K562 (cell line): ENCODE measurements at regions not wholly inside any gene's neighbourhood (a gene's known extent, or its start where the extent isn't known, plus 50 kb on each side); places are given as distances from the start of the nearest gene placed in this dataset.

ENCODE experiments used
- ATAC-seq: fragments of 200-7000 bp; cut with Tn5 transposase; 3 replicates; pipeline ENCODE4 v1.9.1; 2020; ENCODE audit warnings: moderate library complexity
- BruUV-seq: library from RNA; stranded (reverse); fragments of 400-500 nt; replicated peaks from 2 replicates; lab custom pipeline; 2021; lab: Mats Ljungman, UMichigan
- CTCF ChIA-PET: fragments of 300-600 bp; formaldehyde crosslinking; extraction: SDS; loops from one replicate; lab custom pipeline; 2021; ENCODE audit warnings: low intra/inter-chr PET ratio; lab: Yijun Ruan, JAX
- POLR2A ChIA-PET: fragments of 300-600, 350-650 bp; sonication (Branson Sonifier 250); formaldehyde crosslinking; extraction: SDS; loops from one replicate; lab custom pipeline; 2021; ENCODE audit warnings: antibody characterized with exemption, inconsistent platforms; lab: Yijun Ruan, JAX
- DNase-seq, 4 experiments: peaks; one replicate each; pipeline versions ENCODE4 v3.0.0 to v3.0.0-alpha.2; 2011 to 2018; ENCODE audit warnings: low spot score in 3 of 4, mixed read lengths in 3 of 4; ENCODE audit errors: extremely low read depth in 1 of 4
- FAIRE-seq: peaks from 2 replicates; lab custom pipeline; 2011; peaks lifted over from hg19 to GRCh38; lab: Jason Lieb, UNC
- H2AFZ ChIP-seq: 2 replicates; pipeline ENCODE4 v1.6.0; 2011; ENCODE audit warnings: low read depth, low read length, control low read depth, inconsistent platforms
- H3K27ac ChIP-seq: fragments of 200-600 bp; 3 replicates; pipeline ENCODE4 v1.8.0; 2011; ENCODE audit warnings: low read depth, mild to moderate bottlenecking, control low read depth, inconsistent platforms, low read length, moderate library complexity, mixed read lengths; ENCODE audit errors: extremely low read depth
- H3K27me3 ChIP-seq, 2 experiments: fragments of 300-600 bp in 1 of 2; 2 replicates in 1 of 2; 3 replicates in 1 of 2; pipeline versions ENCODE4 v1.6.0 to v1.8.0; 2011; ENCODE audit warnings: inconsistent platforms in 2 of 2, low read length in 2 of 2, mild to moderate bottlenecking in 1 of 2, mixed read lengths in 1 of 2, moderate library complexity in 1 of 2; ENCODE audit not compliant: control insufficient read depth in 2 of 2, insufficient read depth in 2 of 2
- H3K36me3 ChIP-seq: fragments of 300-600 bp; 3 replicates; pipeline ENCODE4 v1.8.0; 2011; ENCODE audit warnings: mild to moderate bottlenecking, low read length, inconsistent platforms; ENCODE audit not compliant: control insufficient read depth, insufficient read depth
- H3K4me1 ChIP-seq, 2 experiments: fragments of 200-600 bp in 1 of 2; replicated peaks in 1 of 2; 2 replicates in 1 of 2; 3 replicates in 1 of 2; pipeline versions ENCODE4 v1.5.1 to v1.8.0; 2011; ENCODE audit warnings: inconsistent platforms in 2 of 2, low read length in 2 of 2, mild to moderate bottlenecking in 1 of 2, mixed read lengths in 1 of 2, moderate library complexity in 1 of 2; ENCODE audit not compliant: control insufficient read depth in 2 of 2, insufficient read depth in 2 of 2
- H3K4me2 ChIP-seq: 2 replicates; pipeline ENCODE4 v1.6.1; 2011; ENCODE audit warnings: low read length, control low read depth, inconsistent platforms, mixed read lengths; ENCODE audit not compliant: insufficient read depth
- H3K4me3 ChIP-seq: fragments of 200-600 bp; sonication (generic), shearing (Covaris generic); 2 replicates; pipeline ENCODE4 v1.5.1; 2016; ENCODE audit warnings: control low read depth, inconsistent platforms
- H3K79me2 ChIP-seq: fragments of 200-600 bp; 3 replicates; pipeline ENCODE4 v1.8.0; 2011; ENCODE audit warnings: low read length, inconsistent platforms; ENCODE audit not compliant: control insufficient read depth, insufficient read depth
- H3K9ac ChIP-seq, 2 experiments: 2 replicates each; pipeline versions ENCODE4 v1.6.0 to v1.6.1; 2011; ENCODE audit warnings: low read depth in 2 of 2, low read length in 2 of 2, control low read depth in 1 of 2, inconsistent platforms in 1 of 2, mild to moderate bottlenecking in 1 of 2, mixed read lengths in 1 of 2; ENCODE audit not compliant: insufficient read depth in 1 of 2
- H3K9me1 ChIP-seq: one replicate; pipeline ENCODE4 v1.6.0; 2011; ENCODE audit warnings: inconsistent platforms, mild to moderate bottlenecking, low read length, moderate library complexity; ENCODE audit not compliant: control insufficient read depth, insufficient read depth
- H3K9me3 ChIP-seq: replicated peaks from 2 replicates; pipeline ENCODE4 v1.5.1; 2011; ENCODE audit warnings: low read depth, low read length, inconsistent platforms; ENCODE audit not compliant: control insufficient read depth, insufficient read depth
- H4K20me1 ChIP-seq: replicated peaks from 2 replicates; pipeline ENCODE4 v1.6.1; 2011; ENCODE audit warnings: low read length, inconsistent platforms, mixed read lengths; ENCODE audit not compliant: control insufficient read depth, insufficient read depth
- BDP1 ChIP-seq: IDR thresholded peaks from 3 replicates; pipeline ENCODE4 v1.6.1; 2011; ENCODE audit not compliant: insufficient read length, insufficient read depth
- MCM7 ChIP-seq, 2 experiments: fragments of 450-650 bp; IDR thresholded peaks; 2 replicates each; pipeline ENCODE4 v1.6.1; 2016 to 2018
- NKRF ChIP-seq: fragments of 450-650 bp; IDR thresholded peaks from 2 replicates; pipeline ENCODE4 v1.6.1; 2016; ENCODE audit warnings: borderline replicate concordance
- NR3C1 ChIP-seq: sonication (generic); formaldehyde crosslinking; IDR thresholded peaks from 2 replicates; pipeline ENCODE4 v1.8.1; 2022; ENCODE audit warnings: missing genetic modification reagents
- PHB2 ChIP-seq: fragments of 450-650 bp; IDR thresholded peaks from 2 replicates; pipeline ENCODE4 v1.6.1; 2017; ENCODE audit warnings: low read depth
- RBBP5 ChIP-seq: fragments of 200-600 bp; sonication (generic); IDR thresholded peaks from 2 replicates; pipeline ENCODE4 v1.6.1; 2012; ENCODE audit warnings: borderline replicate concordance, mild to moderate bottlenecking, low read length, control low read depth, inconsistent platforms; ENCODE audit not compliant: insufficient read depth, poor library complexity, severe bottlenecking
- SLC30A9 ChIP-seq: fragments of 250-450 bp; sonication (Bioruptor Pico); IDR thresholded peaks from 2 replicates; pipeline ENCODE4 v1.8.0; 2022; ENCODE audit warnings: mild to moderate bottlenecking, moderate library complexity
- ZNF280A ChIP-seq: fragments of 450-650 bp; IDR thresholded peaks from 2 replicates; pipeline ENCODE4 v1.6.1; 2018; ENCODE audit warnings: mild to moderate bottlenecking, low read depth; ENCODE audit not compliant: partially characterized antibody
- WGBS: fragments of 100-300 bp; shearing (Covaris generic); methylation state at CpG from one replicate; pipeline ENCODE4 v1.1.6; 2016; ENCODE audit warnings: low coverage, mixed read lengths; ENCODE audit not compliant: insufficient coverage; ENCODE audit errors: missing lambda C conversion rate; 5-methylcytosine and 5-hydroxymethylcytosine counted together
- in situ Hi-C: fragments of 300-500 bp; cut with MboI; formaldehyde crosslinking; loops from 4 replicates; pipeline ENCODE4 v1.15.0; 2018; ENCODE audit warnings: inconsistent platforms, mixed read lengths
- intact Hi-C: fragments of 100-400 bp; cut with micrococcal nuclease; formaldehyde crosslinking; loops from 2 replicates; pipeline ENCODE4 v1.14.2; 2022

DNA sequence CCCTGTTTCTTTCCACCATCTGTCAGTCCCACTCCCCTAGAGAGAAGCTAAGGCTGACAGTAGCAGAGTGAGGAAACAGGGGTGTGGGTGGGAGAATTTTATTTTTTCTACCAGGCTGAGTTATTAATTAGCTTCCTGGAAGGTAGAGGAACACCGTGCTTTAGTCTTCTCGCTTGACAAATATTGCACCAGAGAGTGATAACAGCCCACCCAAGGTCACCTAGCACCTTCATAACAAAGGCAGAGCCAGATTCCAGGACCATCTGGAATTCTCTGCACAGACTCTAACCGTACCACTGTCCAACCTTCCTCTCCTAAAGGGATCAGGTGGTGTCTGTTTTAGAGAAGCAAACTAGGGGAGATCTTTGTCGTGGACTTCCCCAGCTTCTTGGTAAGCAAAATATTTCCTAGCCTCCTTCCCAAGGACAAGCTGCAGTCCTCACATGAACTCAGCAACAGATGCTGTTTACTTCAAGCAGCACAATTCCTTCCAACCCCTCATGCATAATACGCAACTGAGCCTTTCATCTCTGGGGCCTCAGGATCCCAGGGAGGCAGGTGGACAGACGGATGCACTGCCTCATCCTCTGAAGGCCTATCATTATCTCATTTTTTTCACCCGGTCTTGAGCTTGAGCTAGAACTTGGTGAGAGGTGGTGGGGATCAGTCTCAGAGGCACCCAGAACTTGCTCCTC, 308.7 kb upstream of the BRINP1 start:
- POLR2A ChIA-PET: no interaction called here
- BruUV-seq: no TSS peak
- intact Hi-C loops: no loop called here

GRCh38 chr9:119675951-119676350, 306.7 kb upstream of the BRINP1 start:
- H3K9ac ChIP-seq: no peak overlapping the region
- H3K4me3 ChIP-seq: no peak overlapping the region
- H4K20me1 ChIP-seq: no peaks in the 10 kb centered on the region
- TF ChIP-seq ZNF280A (no peak), NKRF (no peak), RBBP5 (no peak)
- H3K36me3 ChIP-seq: no peaks in the 10 kb centered on the region
- 7% methylated on average over 3 of the region's 3 CpGs for WGBS
- H3K4me1 ChIP-seq: no peaks in the 10 kb centered on the region
- H3K79me2 ChIP-seq: no peaks in the 10 kb centered on the region
- POLR2A ChIA-PET: no interaction called here
- intact Hi-C loops (no loop called here), in situ Hi-C loops (no loop called here)
- no peak overlapping the region for H3K27ac ChIP-seq
- no peaks in the 10 kb centered on the region for H3K9me1 ChIP-seq
- no peaks in the 10 kb centered on the region for H3K27me3 ChIP-seq
- ATAC-seq (no peak), DNase-seq (no peak), FAIRE-seq (no peak)
- no peaks in the 10 kb centered on the region for H3K9me3 ChIP-seq
- H3K4me2 ChIP-seq: no peak overlapping the region
- CTCF ChIA-PET: no interaction called here
- no TSS peak for BruUV-seq
- no peak overlapping the region for H2AFZ ChIP-seq

More for the DNA sequence above, 308.7 kb upstream of the BRINP1 start:
- TF ChIP-seq BDP1 (no peak), NR3C1 (no peak), MCM7 (IDR thresholded peaks at IDR 0.05) (no peak), PHB2 (no peak), SLC30A9 (CRISPR knock-in tag) (no peak)
- Histone ChIP-seq H2AFZ (no peak overlapping the region), H3K36me3 (no peaks in the 10 kb centered on the region), H3K27ac (no peak overlapping the region), H3K79me2 (no peaks in the 10 kb centered on the region), H4K20me1 (no peaks in the 10 kb centered on the region), H3K4me3 (no peak overlapping the region), H3K4me2 (no peak overlapping the region), H3K4me1 (no peaks in the 10 kb centered on the region), H3K9me3 (no peaks in the 10 kb centered on the region), H3K27me3 (no peaks in the 10 kb centered on the region), H3K9ac (no peak overlapping the region), H3K9me1 (no peaks in the 10 kb centered on the region)
- in situ Hi-C loops: no loop called here
- no peak for ATAC-seq
- CTCF ChIA-PET: no interaction called here
- no peak for DNase-seq
- 3% methylated on average over 7 of the region's 7 CpGs for WGBS
- FAIRE-seq: no peak
